HTR-8/SVneo (cell line): ENCODE measurements at regions not wholly inside any gene's neighbourhood (a gene's known extent, or its start where the extent isn't known, plus 50 kb on each side); places are given as distances from the start of the nearest gene placed in this dataset.

Experiments used
- DNase-seq: peaks from one replicate; pipeline ENCODE4 v3.0.0; 2011; ENCODE audit warnings: low spot score, mixed read lengths; ENCODE audit not compliant: insufficient read length
- FAIRE-seq: peaks from 2 replicates; lab custom pipeline; 2011; peaks lifted over from hg19 to GRCh38; lab: Jason Lieb, UNC

- FAIRE-seq (no peak), DNase-seq (no peak)
These were observed 997.8 kb upstream of the EEF2KMT start for GRCh38 chr16:6095414-6095813.

- FAIRE-seq: no peak
- DNase-seq: no peak
These were observed 993.4 kb upstream of the EEF2KMT start for GRCh38 chr16:6091021-6091420.

- no peak for FAIRE-seq
- no peak for DNase-seq
These were observed 983.9 kb upstream of the EEF2KMT start for GRCh38 chr16:6081320-6081976.

GRCh38 chr16:6076631-6077030, 979.0 kb upstream of the EEF2KMT start:
- DNase-seq (no peak), FAIRE-seq (no peak)

- no peak for DNase-seq
- FAIRE-seq: no peak
These were observed 970.5 kb upstream of the EEF2KMT start for GRCh38 chr16:6068063-6068462.

GRCh38 chr16:6066652-6067051, 969.1 kb upstream of the EEF2KMT start:
- no peak for DNase-seq
- no peak for FAIRE-seq

- DNase-seq: no peak
- FAIRE-seq: no peak
These were observed 965.9 kb upstream of the EEF2KMT start for GRCh38 chr16:6063526-6063925.

GRCh38 chr16:6059671-6060070, 962.1 kb upstream of the EEF2KMT start:
- DNase-seq: no peak
- no peak for FAIRE-seq

GRCh38 chr16:6057821-6058220, 960.2 kb upstream of the EEF2KMT start:
- DNase-seq: no peak
- no peak for FAIRE-seq

GRCh38 chr16:6048017-6048416, 950.4 kb upstream of the EEF2KMT start:
- no peak for FAIRE-seq
- no peak for DNase-seq

GRCh38 chr16:6047325-6047724, 949.7 kb upstream of the EEF2KMT start:
- no peak for FAIRE-seq
- DNase-seq: no peak

GRCh38 chr16:6038941-6039645, 941.5 kb upstream of the EEF2KMT start:
- DNase-seq: no peak
- FAIRE-seq: no peak

GRCh38 chr16:6035161-6035560, 937.6 kb upstream of the EEF2KMT start:
- no peak for FAIRE-seq
- no peak for DNase-seq

- DNase-seq (no peak), FAIRE-seq (no peak)
These were observed 936.9 kb upstream of the EEF2KMT start for GRCh38 chr16:6034511-6034910.

GRCh38 chr16:6032438-6032837, 934.8 kb upstream of the EEF2KMT start:
- DNase-seq (no peak), FAIRE-seq (no peak)

- DNase-seq: no peak
- no peak for FAIRE-seq
These were observed 934.0 kb upstream of the EEF2KMT start for GRCh38 chr16:6031567-6031966.

GRCh38 chr16:6031102-6031501, 933.5 kb upstream of the EEF2KMT start:
- FAIRE-seq: no peak
- no peak for DNase-seq

- no peak for FAIRE-seq
These were observed 930.1 kb upstream of the EEF2KMT start for GRCh38 chr16:6027733-6028132.

GRCh38 chr16:6023449-6023848, 925.9 kb upstream of the EEF2KMT start:
- no peak for FAIRE-seq

More at GRCh38 chr16:6027733-6028132, 930.1 kb upstream of the EEF2KMT start:
- no peak for DNase-seq

GRCh38 chr16:6021276-6021943, 923.8 kb upstream of the EEF2KMT start:
- no peak for DNase-seq
- FAIRE-seq: no peak

More at GRCh38 chr16:6023449-6023848, 925.9 kb upstream of the EEF2KMT start:
- DNase-seq: no peak
